ENCODE measurements at regions not wholly inside any gene's neighbourhood (a gene's known extent, or its start where the extent isn't known, plus 50 kb on each side); places are given as distances from the start of the nearest gene placed in this dataset.

DNA sequence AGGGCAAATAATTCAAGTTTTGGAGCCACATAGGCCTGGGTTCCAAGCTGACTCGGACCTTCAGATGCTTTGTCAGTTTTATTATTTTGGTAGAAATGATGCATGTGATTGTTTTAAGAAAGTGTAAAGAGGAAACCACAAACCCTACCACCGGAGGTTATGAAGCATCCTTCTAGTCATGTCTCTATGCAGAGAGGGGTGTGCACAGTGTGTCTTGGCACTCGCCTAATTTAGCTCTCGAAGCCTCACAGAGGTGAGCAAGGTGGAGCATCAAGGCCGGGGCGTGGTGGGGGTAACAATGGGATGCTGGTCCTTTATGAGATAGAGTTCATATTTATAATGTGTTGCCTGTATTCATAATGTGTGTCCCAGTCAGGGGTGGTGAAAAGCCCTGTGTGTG, 63.7 kb upstream of the SMAD6 start:
- DNase-seq (ENCODE audit: low read depth in 1 of 2, low spot score in 1 of 2): no peak

DNA sequence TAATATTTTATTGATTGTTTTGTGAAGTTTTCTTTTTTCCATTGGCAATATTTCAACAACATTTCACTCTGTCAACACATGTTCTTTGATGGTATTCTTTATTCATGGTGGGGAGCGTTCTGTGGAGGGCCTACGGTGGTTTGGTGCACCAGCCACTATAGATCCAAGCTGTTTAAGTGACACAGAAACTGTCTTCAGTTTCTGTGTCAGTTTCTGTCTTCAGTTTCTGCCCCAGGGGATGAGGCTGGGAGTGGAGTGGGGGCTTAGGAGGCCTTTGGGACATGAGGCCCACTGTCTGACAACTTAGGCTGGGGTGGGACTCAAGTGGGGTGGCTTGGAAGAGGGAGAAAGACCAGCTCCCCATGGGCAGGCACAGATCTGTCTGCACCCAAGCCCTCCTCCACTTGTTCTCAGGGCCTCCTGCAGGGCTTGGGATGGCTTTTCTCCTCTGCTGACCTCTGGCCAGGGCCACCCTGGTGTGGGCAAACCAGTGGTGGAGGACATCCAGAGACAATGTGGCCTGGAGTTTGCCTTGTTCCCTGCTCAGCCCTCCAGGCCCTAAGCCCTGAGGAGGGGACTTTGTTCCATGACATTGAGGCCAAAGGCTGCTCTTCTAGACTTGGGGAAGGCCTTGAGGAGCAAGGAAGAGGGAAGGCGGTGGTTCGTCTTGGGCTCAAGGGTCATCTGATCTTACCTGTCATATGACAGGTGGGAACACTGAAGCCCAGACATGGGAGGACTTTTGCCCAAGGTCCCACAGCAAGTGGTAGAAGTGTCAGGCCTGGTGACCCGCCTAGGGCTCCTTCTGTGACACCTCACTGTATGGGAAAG, 60.3 kb upstream of the SMAD6 start:
- TF ChIP-seq GABPA (IDR thresholded peaks at IDR 0.05; ENCODE audit: low read depth): no peak
- TF ChIP-seq POLR2AphosphoS5 (IDR thresholded peaks at IDR 0.05; ENCODE audit: low read depth): no peak
- no peak for TF ChIP-seq REST (IDR thresholded peaks at IDR 0.05; ENCODE audit: insufficient replicate concordance, low read depth)
- TF ChIP-seq, protein P1, sequence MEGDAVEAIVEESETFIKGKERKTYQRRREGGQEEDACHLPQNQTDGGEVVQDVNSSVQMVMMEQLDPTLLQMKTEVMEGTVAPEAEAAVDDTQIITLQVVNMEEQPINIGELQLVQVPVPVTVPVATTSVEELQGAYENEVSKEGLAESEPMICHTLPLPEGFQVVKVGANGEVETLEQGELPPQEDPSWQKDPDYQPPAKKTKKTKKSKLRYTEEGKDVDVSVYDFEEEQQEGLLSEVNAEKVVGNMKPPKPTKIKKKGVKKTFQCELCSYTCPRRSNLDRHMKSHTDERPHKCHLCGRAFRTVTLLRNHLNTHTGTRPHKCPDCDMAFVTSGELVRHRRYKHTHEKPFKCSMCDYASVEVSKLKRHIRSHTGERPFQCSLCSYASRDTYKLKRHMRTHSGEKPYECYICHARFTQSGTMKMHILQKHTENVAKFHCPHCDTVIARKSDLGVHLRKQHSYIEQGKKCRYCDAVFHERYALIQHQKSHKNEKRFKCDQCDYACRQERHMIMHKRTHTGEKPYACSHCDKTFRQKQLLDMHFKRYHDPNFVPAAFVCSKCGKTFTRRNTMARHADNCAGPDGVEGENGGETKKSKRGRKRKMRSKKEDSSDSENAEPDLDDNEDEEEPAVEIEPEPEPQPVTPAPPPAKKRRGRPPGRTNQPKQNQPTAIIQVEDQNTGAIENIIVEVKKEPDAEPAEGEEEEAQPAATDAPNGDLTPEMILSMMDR (IDR thresholded peaks at IDR 0.05; ENCODE audit: insufficient read depth, low read length): no peak
- TF ChIP-seq SPI1 (IDR thresholded peaks at IDR 0.05; ENCODE audit: borderline replicate concordance, low read depth): no peak
- no peaks in the 10 kb centered on the region for H3K27me3 ChIP-seq (ENCODE audit: insufficient read depth, poor library complexity, severe bottlenecking)
- no peak overlapping the region for H3K4me3 ChIP-seq (replicated peaks; ENCODE audit: insufficient read depth, low read length)
- DNase-seq (ENCODE audit: low read depth in 1 of 2, low spot score in 1 of 2): no peak
- no peak overlapping the region for H3K27ac ChIP-seq (replicated peaks)

More for the DNA sequence above, 63.7 kb upstream of the SMAD6 start:
- H3K27ac ChIP-seq (replicated peaks): no peak overlapping the region
- H3K27me3 ChIP-seq (ENCODE audit: insufficient read depth, poor library complexity, severe bottlenecking): no peaks in the 10 kb centered on the region
- TF ChIP-seq, protein P1 (IDR thresholded peaks at IDR 0.05; ENCODE audit: insufficient read depth, low read length): no peak
- TF ChIP-seq GABPA (IDR thresholded peaks at IDR 0.05; ENCODE audit: low read depth) (no peak), POLR2AphosphoS5 (IDR thresholded peaks at IDR 0.05; ENCODE audit: low read depth) (no peak), REST (IDR thresholded peaks at IDR 0.05; ENCODE audit: insufficient replicate concordance, low read depth) (no peak), SPI1 (IDR thresholded peaks at IDR 0.05; ENCODE audit: borderline replicate concordance, low read depth) (no peak)
- H3K4me3 ChIP-seq (replicated peaks; ENCODE audit: insufficient read depth, low read length): no peak overlapping the region

DNA sequence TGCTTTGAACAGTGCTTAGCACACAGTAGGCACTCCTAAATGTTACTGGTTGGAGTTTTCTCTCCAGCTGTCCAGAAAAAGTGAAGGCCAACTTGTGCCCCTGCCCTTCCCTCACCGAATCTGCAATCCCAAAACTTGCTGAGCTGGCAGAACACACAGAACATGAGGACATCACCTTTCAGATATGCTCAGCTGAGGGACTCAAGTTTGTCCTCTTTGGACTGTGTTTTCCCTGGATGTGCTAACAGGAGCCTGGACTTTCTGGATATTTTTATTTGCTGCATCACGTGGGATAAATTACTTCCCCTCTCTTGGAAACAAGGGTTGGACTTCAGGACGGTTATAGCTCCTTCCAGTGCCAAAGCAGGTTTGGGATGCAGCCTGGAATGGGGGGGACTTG, 59.5 kb upstream of the SMAD6 start:
- TF ChIP-seq SPI1 (IDR thresholded peaks at IDR 0.05; ENCODE audit: borderline replicate concordance, low read depth) (no peak), GABPA (IDR thresholded peaks at IDR 0.05; ENCODE audit: low read depth) (no peak), REST (IDR thresholded peaks at IDR 0.05; ENCODE audit: insufficient replicate concordance, low read depth) (no peak), POLR2AphosphoS5 (IDR thresholded peaks at IDR 0.05; ENCODE audit: low read depth) (no peak)
- TF ChIP-seq, protein P1 (IDR thresholded peaks at IDR 0.05; ENCODE audit: insufficient read depth, low read length): no peak
- DNase-seq (ENCODE audit: low read depth in 1 of 2, low spot score in 1 of 2): no peak
- Histone ChIP-seq H3K4me3 (replicated peaks; ENCODE audit: insufficient read depth, low read length) (no peak overlapping the region), H3K27me3 (ENCODE audit: insufficient read depth, poor library complexity, severe bottlenecking) (no peaks in the 10 kb centered on the region), H3K27ac (replicated peaks) (no peak overlapping the region)

All from HL-60 (cell line).